Stimulated activated effector memory CD8-positive, alpha-beta T cell treated with anti-CD3 and anti-CD28 coated beads, Interleukin-12 subunit alpha, Interleukin-12 subunit beta, amount 100 ng/mL, for 72 hours (primary cell): ENCODE measurements at regions not wholly inside any gene's neighbourhood (a gene's known extent, or its start where the extent isn't known, plus 50 kb on each side); places are given as distances from the start of the nearest gene placed in this dataset.
A peak's percentile ranks its signal among the peaks of the same experiment; 100 is the strongest.

Experiments
- ATAC-seq: fragments of 150-1000 bp; cut with Tn5 transposase; 2 replicates; pipeline ENCODE4 v1.10.0; 2021
- DNase-seq, 2 donors: peaks; one replicate each; pipeline ENCODE4 v3.0.0; 2021 to 2022; ENCODE audit warnings: low spot score in 2 of 2
- H3K27ac Mint-ChIP-seq: one replicate; pipeline ENCODE4 v1.8.0; 2022; ENCODE audit warnings: mild to moderate bottlenecking, mixed read lengths
- H3K36me3 Mint-ChIP-seq: one replicate; pipeline ENCODE4 v1.8.0; 2022; ENCODE audit warnings: mild to moderate bottlenecking, mixed read lengths
- H3K4me1 Mint-ChIP-seq: one replicate; pipeline ENCODE4 v1.8.0; 2022; ENCODE audit warnings: mixed read lengths
- H3K4me3 Mint-ChIP-seq: one replicate; pipeline ENCODE4 v1.8.0; 2022; ENCODE audit warnings: mild to moderate bottlenecking, mixed read lengths
- H3K9me3 Mint-ChIP-seq: one replicate; pipeline ENCODE4 v1.8.0; 2022; ENCODE audit warnings: mixed read lengths

GRCh38 chr1:93740157-93740556 is 58.5 kb upstream of the BCAR3 start:
- DNase-seq (no peak), ATAC-seq (no peak)
- Mint-ChIP-seq H3K9me3 (no peaks in the 10 kb centered on the region), H3K4me3 (no peak overlapping the region), H3K36me3 (no peaks in the 10 kb centered on the region), H3K4me1 (peaks cover 5% of the 10 kb centered on the region), H3K27ac (no peak overlapping the region)

DNA sequence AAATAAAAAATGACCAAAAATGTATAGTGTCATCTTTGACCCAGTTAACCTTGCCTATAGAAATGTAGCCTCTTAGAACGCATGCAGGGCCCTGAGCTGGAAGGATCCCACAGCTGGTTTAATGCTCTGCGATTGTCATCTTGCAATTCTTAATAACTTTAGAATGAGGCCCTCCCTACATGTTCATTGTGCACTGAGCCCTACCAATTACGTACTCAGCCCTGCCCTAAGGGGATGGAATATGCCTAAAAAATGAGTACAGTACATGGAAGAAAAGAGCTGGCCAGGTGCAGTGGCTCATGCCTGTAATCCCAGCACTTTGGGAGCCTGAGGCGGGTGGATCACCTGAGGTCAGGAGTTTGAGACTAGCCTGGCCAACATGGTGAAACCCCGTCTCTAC is 57.8 kb upstream of the BCAR3 start:
- no peak for DNase-seq
- Mint-ChIP-seq H3K4me3 (no peak overlapping the region), H3K36me3 (no peaks in the 10 kb centered on the region), H3K27ac (no peak overlapping the region), H3K4me1 (peaks cover 2% of the 10 kb centered on the region), H3K9me3 (no peaks in the 10 kb centered on the region)
- no peak for ATAC-seq

GRCh38 chr1:93738926-93739325 is 57.3 kb upstream of the BCAR3 start:
- Mint-ChIP-seq H3K9me3 (no peaks in the 10 kb centered on the region), H3K27ac (no peak overlapping the region), H3K4me1 (no peaks in the 10 kb centered on the region), H3K36me3 (no peaks in the 10 kb centered on the region), H3K4me3 (no peak overlapping the region)
- DNase-seq (no peak), ATAC-seq (no peak)

GRCh38 chr1:93738075-93738622 is 56.5 kb upstream of the BCAR3 start:
- Mint-ChIP-seq H3K4me3 (no peak overlapping the region), H3K27ac (no peak overlapping the region), H3K36me3 (no peaks in the 10 kb centered on the region), H3K4me1 (no peaks in the 10 kb centered on the region), H3K9me3 (no peaks in the 10 kb centered on the region)
- no peak for DNase-seq
- ATAC-seq: no peak

DNA sequence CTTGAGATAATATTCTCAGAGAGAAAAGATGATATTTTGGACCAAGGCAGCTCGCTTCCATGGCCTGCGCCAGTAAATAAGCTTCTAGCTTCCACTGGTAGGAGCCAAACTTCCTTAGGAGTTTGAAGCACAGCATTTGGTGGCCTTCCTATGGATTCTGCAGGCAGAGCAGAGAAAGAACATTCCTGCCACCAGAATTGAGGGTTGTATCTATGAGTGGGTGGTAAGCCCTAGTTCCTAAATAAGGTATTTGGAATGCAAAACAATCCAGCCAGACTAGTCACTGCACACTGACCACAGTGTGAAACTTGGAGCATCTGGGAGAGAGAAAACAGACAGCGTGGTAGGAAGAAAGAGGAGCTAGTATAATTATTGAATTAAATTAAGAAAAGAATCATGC is 54.1 kb upstream of the BCAR3 start:
- Mint-ChIP-seq H3K9me3 (no peaks in the 10 kb centered on the region), H3K4me3 (no peak overlapping the region), H3K27ac (no peak overlapping the region), H3K36me3 (no peaks in the 10 kb centered on the region), H3K4me1 (no peaks in the 10 kb centered on the region)
- ATAC-seq (no peak), DNase-seq (no peak)

DNA sequence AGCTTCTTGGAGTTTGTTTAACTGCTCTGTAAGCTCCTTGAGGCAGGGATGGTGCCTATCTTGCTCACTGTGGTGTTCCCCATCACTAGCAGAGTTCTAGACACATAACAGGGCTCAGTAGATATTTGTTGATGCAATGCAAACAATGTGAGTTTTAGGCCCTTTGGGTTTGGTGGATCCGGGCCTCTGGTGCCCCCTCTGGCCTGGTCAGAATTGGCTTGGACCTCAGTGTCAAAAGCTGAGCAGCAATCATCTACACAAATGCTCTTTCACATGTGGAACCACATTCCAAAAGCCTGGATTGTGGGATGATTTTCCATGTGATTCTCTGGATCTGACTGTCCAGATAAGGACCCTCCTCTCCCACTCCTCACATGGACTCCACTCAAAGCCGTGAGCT is 53.4 kb upstream of the BCAR3 start:
- no peak for ATAC-seq
- no peaks in the 10 kb centered on the region for H3K36me3 Mint-ChIP-seq
- H3K27ac Mint-ChIP-seq: no peak overlapping the region
- H3K4me3 Mint-ChIP-seq: no peak overlapping the region
- no peaks in the 10 kb centered on the region for H3K9me3 Mint-ChIP-seq
- DNase-seq: no peak
- H3K4me1 Mint-ChIP-seq: no peaks in the 10 kb centered on the region

GRCh38 chr1:93733340-93733739 is 51.7 kb upstream of the BCAR3 start:
- Mint-ChIP-seq H3K36me3 (no peaks in the 10 kb centered on the region), H3K4me1 (no peaks in the 10 kb centered on the region), H3K9me3 (no peaks in the 10 kb centered on the region), H3K27ac (no peak overlapping the region), H3K4me3 (no peak overlapping the region)
- DNase-seq: no peak
- peak; percentile 20 for ATAC-seq

GRCh38 chr1:93732514-93732913 is 50.9 kb upstream of the BCAR3 start:
- H3K4me3 Mint-ChIP-seq: no peak overlapping the region
- no peaks in the 10 kb centered on the region for H3K36me3 Mint-ChIP-seq
- ATAC-seq (no peak), DNase-seq (no peak)
- no peaks in the 10 kb centered on the region for H3K4me1 Mint-ChIP-seq
- H3K27ac Mint-ChIP-seq: peak overlapping the region; percentile 7
- H3K9me3 Mint-ChIP-seq: no peaks in the 10 kb centered on the region
